Lung microvascular endothelial cell (primary cell): ENCODE measurements at regions not wholly inside any gene's neighbourhood (a gene's known extent, or its start where the extent isn't known, plus 50 kb on each side); places are given as distances from the start of the nearest gene placed in this dataset.
"Not testable (repeated sequence)": the region's sequence is repeated elsewhere in the genome, so short reads cannot be mapped to it uniquely, and the experiment has no call there.

ENCODE experiments used
- DNase-seq, 2 donors: peaks; one replicate each; pipeline versions ENCODE4 v3.0.0 to v3.0.0-alpha.2; 2010; ENCODE audit warnings: low read depth in 2 of 2

DNA sequence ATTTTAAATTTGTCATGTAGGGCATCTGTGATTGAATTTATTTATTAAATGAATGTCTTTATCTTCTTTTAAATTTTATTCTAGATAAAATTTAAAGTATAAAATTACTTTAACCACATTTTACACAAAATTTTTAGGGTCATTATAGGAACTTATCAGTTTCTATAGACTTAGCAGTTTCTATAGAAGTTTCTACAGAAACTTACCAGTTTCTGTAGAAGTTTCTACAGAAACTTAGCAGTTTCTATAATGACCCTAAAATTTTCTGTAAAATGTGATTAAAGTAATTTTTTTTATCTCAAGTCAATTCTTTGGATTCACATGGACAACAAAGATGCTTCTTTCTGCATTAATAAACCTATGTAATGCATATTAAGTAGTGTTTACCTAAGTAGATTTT is 565.9 kb upstream of the TECRL start:
- DNase-seq = no peak

DNA sequence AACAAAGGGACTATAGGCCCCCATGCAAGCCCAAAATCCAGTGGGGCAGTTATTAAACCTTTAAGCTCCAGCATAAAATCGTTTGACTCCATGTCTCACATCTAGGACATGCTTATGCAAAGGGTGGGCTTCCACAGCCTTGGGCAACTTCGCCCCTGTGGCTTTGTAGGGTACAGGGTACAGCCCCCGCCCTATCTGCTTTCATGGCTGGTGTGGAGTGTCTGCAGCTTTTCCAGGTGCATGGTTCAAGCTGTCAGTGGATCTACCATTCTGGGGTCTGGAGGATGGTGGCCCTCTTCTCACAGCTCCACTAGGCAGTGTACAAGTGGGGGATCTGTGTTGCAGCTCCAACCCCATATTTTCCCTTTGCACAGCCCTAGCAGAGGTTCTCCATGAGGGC is 559.8 kb upstream of the TECRL start:
- no peak for DNase-seq

DNA sequence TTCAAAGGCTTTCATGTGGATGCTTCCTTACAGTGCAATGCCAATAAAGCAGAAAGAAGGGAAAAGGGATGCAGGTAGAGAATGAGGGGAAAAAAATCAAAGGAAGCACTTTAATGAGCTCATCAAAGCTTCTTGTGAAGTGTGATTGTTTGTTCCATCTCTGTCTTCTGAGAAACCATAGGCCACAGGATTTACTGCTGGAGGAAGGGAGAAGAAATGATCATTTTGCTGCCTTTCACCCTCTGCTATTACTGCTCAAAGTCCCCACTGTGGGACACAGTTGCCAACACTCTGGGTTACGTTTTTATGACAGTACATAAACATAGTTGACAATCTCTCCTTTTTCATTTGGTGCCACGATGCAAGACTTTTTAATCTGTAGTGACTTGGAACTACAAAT is 558.0 kb upstream of the TECRL start:
- no peak for DNase-seq

DNA sequence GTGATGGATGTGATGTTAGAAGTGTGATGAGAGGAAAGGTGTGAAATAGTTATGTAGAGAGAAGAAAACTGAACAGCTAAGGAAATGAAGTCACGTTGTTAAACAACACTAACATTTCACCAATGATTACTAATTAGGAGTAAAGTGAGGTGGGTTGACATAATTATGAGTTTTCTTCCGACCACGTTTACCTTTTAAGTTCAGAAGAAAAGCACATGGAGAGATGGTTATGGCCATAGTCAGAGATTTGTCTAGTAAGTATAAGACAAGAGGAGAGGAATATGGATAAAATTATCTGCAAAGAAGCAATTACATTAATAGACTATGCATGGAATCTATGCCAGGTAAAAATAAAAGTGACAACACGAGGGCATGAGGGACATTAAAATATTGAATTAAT is 551.3 kb upstream of the TECRL start:
- no peak for DNase-seq

GRCh38 chr4:64940698-64941097 is 531.4 kb upstream of the TECRL start:
- peak in 1 of 2 donors; percentile 1 for DNase-seq

DNA sequence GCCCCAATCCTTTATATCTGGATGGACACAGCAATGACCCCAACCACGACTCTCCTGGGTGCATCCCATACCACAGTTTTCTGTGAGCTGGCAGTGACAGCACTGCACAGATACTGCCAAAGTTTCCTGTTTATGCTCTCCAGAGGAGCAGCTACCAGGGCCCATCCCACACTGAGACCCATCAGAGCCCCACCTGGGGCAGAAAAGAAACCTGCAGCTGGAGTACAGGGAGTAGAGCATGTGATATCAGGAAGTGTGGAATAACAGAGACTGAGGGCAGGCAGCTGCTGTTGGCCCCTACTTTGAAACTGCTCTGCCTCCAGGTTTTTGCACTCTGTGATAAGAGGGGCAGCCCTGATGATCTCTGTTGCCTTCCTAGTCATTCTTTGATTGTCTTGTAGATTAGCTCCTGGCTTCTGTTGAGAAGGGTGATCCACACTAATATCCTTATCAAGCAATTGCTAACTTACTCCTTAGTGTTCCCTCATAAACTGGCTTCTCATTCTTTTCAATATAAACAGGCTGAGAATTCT is 526.3 kb upstream of the TECRL start:
- no peak for DNase-seq

GRCh38 chr4:64911846-64912245 is 502.6 kb upstream of the TECRL start:
- DNase-seq = peak in 1 of 2 donors; percentile 0

DNA sequence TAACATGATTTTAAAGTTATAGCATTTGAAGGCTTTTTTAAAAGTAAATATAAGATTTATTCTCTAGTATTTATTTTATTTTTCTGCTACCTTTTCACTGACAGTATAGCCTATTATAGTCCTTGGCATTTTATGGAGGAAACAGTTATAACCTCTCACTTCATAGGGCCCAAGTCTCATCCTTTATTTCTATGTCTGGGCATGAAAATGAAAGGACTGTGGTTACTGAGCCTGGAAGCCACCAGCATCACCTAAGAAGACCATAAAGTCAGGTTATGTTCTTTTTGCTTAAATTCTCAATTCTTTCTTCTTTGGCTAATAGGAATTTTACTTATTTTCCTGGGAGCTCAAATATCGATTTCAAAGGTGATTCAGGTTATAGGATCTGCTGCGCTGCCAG is 494.7 kb upstream of the TECRL start:
- DNase-seq = no peak

- no peak for DNase-seq
Observed at GRCh38 chr4:64899563-64899962, 490.3 kb upstream of the TECRL start.

- DNase-seq = not testable (repeated sequence)
Observed at GRCh38 chr4:64899030-64899429, 489.8 kb upstream of the TECRL start.

GRCh38 chr4:64897683-64898082 is 488.4 kb upstream of the TECRL start:
- no peak for DNase-seq

DNA sequence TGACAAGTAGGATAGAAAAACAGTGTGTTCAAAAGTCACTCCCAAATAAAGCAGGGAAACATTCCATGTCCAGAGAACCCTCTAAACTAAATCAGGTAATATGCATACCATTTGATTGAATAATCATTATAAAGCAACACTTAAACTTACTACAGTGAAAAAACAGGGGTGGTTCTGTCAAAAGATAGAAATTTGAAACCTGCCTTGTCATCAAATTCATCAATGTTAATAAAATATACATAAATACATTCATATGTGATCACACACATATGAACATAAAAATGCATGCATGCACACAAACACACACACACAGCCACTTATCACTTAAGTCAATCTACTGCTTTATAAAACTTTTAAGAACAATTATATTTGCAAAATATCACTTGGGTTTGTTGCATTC is 485.8 kb upstream of the TECRL start:
- no peak for DNase-seq

- DNase-seq = no peak
Observed at GRCh38 chr4:64893205-64893604, 484.0 kb upstream of the TECRL start.

DNA sequence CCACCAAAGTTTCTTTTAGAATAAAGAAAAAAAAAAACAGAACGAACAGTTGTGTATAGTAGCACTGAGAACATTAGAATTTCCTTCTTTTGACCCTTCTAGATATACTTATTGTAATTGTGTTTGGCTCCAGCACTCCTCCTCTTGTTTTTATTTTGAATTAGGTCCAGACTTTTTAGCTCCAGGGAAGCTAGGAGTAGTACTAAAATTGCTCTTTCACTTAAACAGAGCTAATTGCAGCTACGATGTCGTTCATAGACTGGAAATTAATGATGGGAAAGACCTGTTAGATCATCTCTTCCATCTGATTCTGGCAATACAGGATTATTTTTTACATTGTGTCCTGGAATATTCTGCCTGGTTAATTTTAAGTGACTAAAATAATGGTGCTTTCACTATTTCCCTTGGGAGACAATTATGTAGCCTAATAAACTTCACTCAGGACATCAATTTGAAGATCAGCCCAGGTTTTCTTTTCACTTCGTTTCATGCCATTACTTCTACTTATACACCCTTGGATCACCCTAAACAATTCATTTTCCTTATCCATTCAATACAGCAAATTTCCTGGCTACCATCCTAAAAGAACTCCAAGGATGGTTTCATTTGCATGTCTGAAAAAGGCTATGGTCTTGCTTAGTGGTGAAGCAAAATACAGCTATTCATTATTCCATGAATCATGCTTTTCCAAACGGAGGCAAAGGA is 480.8 kb upstream of the TECRL start:
- no peak for DNase-seq

- DNase-seq = no peak
Observed at GRCh38 chr4:64883087-64883807, 474.0 kb upstream of the TECRL start.

- DNase-seq = no peak
Observed at GRCh38 chr4:64882311-64883086, 473.2 kb upstream of the TECRL start.

GRCh38 chr4:64880557-64880956 is 471.3 kb upstream of the TECRL start:
- no peak for DNase-seq

- DNase-seq = no peak
Observed at GRCh38 chr4:64876021-64876420, 466.8 kb upstream of the TECRL start.

DNA sequence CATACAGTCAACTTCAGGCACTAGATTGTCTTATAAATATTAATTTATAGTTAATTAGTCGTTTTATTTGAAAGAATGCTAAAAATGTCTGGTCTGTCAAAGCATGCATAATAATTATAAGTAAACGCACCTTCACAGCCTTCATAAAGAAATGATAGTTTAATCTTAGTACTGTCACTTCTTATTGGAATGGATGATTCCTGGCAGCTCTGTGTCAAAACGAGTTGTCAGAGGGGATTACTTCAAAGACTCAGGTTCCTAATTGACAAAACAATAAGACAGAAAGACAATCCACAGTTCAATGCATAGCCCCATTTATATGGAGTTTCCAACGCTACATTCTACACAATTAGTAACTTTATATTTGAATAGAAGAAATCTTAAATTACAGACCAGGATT is 461.3 kb upstream of the TECRL start:
- no peak for DNase-seq

DNA sequence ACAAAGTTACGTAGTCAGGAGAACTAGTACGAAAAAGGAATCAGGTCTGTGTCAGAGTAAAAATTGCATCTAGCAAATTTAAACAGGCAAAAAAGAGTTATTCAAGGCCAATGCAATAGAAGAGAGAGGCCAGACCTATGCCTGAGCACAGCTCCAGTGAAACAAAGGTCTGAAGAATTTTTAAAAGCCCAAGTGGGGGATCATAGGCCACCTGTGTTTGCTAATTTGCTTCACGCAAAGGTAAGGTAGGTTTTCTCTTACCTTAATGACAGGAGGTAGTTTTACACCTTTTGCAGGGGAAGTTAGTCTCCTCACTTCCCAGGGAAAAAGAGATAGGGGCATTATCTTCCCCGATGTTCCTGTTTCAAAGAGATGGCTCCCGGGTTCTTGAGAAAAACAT is 448.6 kb upstream of the TECRL start:
- no peak for DNase-seq

DNA sequence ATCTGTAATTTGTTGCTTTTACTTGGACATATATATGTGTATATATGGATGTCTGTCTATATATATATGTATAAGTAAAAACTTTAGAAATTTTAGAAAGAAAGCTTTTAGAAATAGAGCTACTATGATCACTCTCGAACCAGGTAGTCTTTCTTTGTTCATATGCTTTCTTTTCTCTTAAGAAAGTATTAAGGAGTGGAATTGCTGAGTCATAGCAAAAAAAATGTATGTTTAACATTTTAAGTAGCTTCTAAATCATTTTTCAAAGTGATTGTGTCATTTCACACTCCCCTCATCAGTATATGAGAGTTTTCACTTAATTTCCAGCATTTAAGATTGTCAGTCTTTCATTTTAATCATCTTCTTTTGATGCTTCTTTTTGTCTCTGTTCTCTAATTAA is 447.9 kb upstream of the TECRL start:
- no peak for DNase-seq

DNA sequence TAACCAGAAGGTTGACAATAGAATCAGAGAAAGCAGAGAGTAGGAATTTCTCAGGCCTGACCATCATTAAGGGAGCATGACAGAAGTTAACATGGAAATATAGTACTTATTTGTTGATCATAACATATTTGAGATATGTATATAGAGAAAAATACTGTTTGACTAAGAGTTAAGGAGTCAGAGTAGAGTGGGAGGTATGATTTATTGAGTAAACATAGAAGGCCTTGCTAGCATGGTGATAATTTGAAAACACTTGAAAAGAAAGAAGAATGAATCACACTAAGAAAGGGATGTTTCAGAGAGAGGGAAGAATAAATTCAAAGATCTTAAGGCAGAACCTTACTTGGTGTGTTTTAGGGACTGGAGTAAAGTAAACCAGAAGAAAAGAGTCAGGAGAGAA is 437.2 kb upstream of the TECRL start:
- no peak for DNase-seq
